PC-3 (cell line): ENCODE measurements at regions not wholly inside any gene's neighbourhood (a gene's known extent, or its start where the extent isn't known, plus 50 kb on each side); places are given as distances from the start of the nearest gene placed in this dataset.

Experiments
- ATAC-seq: fragments of 200-7000 bp; cut with Tn5 transposase; 2 replicates; pipeline ENCODE4 v1.9.1; 2020; ENCODE audit warnings: mild to moderate bottlenecking, moderate library complexity
- BruUV-seq: library from RNA; stranded (reverse); fragments of 400-500 nt; replicated peaks from 2 replicates; lab custom pipeline; 2021; lab: Mats Ljungman, UMichigan
- CTCF ChIA-PET: fragments of 300-600 bp; sonication (Branson Sonifier 250); formaldehyde crosslinking; loops from one replicate; lab custom pipeline; 2022; ENCODE audit warnings: antibody characterized with exemption; lab: Charles Lee
- POLR2A ChIA-PET: fragments of 300-600 bp; sonication (Branson Sonifier 250); formaldehyde crosslinking; loops from one replicate; lab custom pipeline; 2022; ENCODE audit warnings: antibody characterized with exemption; ENCODE audit not compliant: unreplicated experiment; lab: Charles Lee
- DNase-seq: peaks from one replicate; pipeline ENCODE4 v3.0.0-alpha.2; 2015
- H2AFZ ChIP-seq: fragments of 300-600 bp; sonication (generic); 2 replicates; pipeline ENCODE4 v1.6.0; 2016; ENCODE audit warnings: antibody characterized with exemption, low read length
- H3F3A ChIP-seq: fragments of 300-600 bp; sonication (generic); one replicate; pipeline ENCODE4 v1.6.0; 2017; ENCODE audit warnings: antibody characterized with exemption, low read length, control low read depth, mild to moderate bottlenecking; ENCODE audit not compliant: unreplicated experiment
- H3K27ac ChIP-seq: fragments of 300-600 bp; sonication (generic); 2 replicates; pipeline ENCODE4 v1.5.1; 2016; ENCODE audit warnings: mild to moderate bottlenecking, low read length
- H3K27me3 ChIP-seq: fragments of 300-600 bp; sonication (generic); 2 replicates; pipeline ENCODE4 v1.6.1; 2016; ENCODE audit warnings: low read length, mixed read lengths
- H3K36me3 ChIP-seq: fragments of 300-600 bp; sonication (generic); 2 replicates; pipeline ENCODE4 v1.6.1; 2016; ENCODE audit warnings: low read depth, mixed run types, low read length, mixed read lengths
- H3K4me1 ChIP-seq: fragments of 300-600 bp; sonication (generic); 2 replicates; pipeline ENCODE4 v1.5.1; 2016; ENCODE audit warnings: low read length; ENCODE audit not compliant: insufficient read depth
- H3K4me2 ChIP-seq: fragments of 300-600 bp; sonication (generic); 2 replicates; pipeline ENCODE4 v1.6.0; 2016; ENCODE audit warnings: low read length
- H3K4me3 ChIP-seq: fragments of 300-600 bp; sonication (generic); 2 replicates; pipeline ENCODE4 v1.5.1; 2016; ENCODE audit warnings: mild to moderate bottlenecking, low read length, mixed read lengths
- H3K79me2 ChIP-seq: fragments of 300-600 bp; sonication (generic); 2 replicates; pipeline ENCODE4 v1.6.1; 2017; ENCODE audit warnings: low read length, mixed read lengths
- H3K9ac ChIP-seq: fragments of 300-600 bp; sonication (generic); 2 replicates; pipeline ENCODE4 v1.6.0; 2016; ENCODE audit warnings: mild to moderate bottlenecking, low read length
- H3K9me2 ChIP-seq: fragments of 300-600 bp; sonication (generic); replicated peaks from 2 replicates; pipeline ENCODE4 v1.6.1; 2016; ENCODE audit warnings: mixed run types, low read length, mixed read lengths
- H3K9me3 ChIP-seq: fragments of 300-600 bp; sonication (generic); 2 replicates; pipeline ENCODE4 v1.6.1; 2016; ENCODE audit warnings: low read length, mixed read lengths
- H4K20me1 ChIP-seq: fragments of 300-600 bp; sonication (generic); 2 replicates; pipeline ENCODE4 v1.6.1; 2016; ENCODE audit warnings: low read length, mixed read lengths
- EZH2 ChIP-seq: fragments of 300-600 bp; sonication (generic); IDR thresholded peaks from one replicate; pipeline ENCODE4 v1.6.1; 2017; ENCODE audit warnings: antibody characterized with exemption, mild to moderate bottlenecking, low read length; ENCODE audit not compliant: unreplicated experiment
- EZH2phosphoT487 ChIP-seq: fragments of 300-600 bp; sonication (generic); IDR thresholded peaks from 2 replicates; pipeline ENCODE4 v1.6.1; 2018; ENCODE audit warnings: mild to moderate bottlenecking, antibody characterized with exemption, low read length, borderline replicate concordance
- intact Hi-C: fragments of 100-400 bp; cut with micrococcal nuclease; formaldehyde crosslinking; loops from 2 replicates; pipeline ENCODE4 v1.9.0; 2023
- TF ChIP-seq, protein P1 (sequence below): fragments of 300-600 bp; sonication (generic); conservative IDR thresholded peaks from 2 replicates; pipeline ENCODE4 v1.5.1; 2017; ENCODE audit warnings: antibody characterized with exemption, low read depth, mild to moderate bottlenecking, low read length

DNA sequence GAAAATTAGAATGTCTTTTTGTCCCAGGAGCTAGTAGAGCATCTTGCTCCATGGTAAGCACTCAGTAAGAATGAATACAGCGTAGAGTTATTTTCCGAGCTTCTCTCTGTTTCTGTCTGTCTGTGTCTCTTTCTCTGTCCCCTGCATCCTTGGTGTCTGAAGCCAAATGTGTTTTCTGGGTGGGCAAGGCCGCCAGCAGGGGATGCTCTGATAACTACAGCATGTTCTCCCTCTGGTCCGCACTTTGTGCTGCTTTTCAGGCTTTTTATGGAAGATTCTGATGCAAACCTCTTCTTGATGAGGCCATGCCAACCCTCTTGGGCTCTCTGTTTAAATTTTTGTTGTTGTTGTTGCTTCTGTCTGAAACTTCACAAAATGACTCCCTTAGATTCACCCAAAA lies 142.8 kb upstream of the UBL3 start:
- no peaks in the 10 kb centered on the region for H4K20me1 ChIP-seq
- H3K4me3 ChIP-seq = no peak overlapping the region
- H3K79me2 ChIP-seq = no peaks in the 10 kb centered on the region
- no TSS peak for BruUV-seq
- intact Hi-C loops = no loop called here
- no peak for TF ChIP-seq EZH2
- TF ChIP-seq EZH2phosphoT487 = no peak
- TF ChIP-seq, protein P1, sequence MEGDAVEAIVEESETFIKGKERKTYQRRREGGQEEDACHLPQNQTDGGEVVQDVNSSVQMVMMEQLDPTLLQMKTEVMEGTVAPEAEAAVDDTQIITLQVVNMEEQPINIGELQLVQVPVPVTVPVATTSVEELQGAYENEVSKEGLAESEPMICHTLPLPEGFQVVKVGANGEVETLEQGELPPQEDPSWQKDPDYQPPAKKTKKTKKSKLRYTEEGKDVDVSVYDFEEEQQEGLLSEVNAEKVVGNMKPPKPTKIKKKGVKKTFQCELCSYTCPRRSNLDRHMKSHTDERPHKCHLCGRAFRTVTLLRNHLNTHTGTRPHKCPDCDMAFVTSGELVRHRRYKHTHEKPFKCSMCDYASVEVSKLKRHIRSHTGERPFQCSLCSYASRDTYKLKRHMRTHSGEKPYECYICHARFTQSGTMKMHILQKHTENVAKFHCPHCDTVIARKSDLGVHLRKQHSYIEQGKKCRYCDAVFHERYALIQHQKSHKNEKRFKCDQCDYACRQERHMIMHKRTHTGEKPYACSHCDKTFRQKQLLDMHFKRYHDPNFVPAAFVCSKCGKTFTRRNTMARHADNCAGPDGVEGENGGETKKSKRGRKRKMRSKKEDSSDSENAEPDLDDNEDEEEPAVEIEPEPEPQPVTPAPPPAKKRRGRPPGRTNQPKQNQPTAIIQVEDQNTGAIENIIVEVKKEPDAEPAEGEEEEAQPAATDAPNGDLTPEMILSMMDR = no peak
- H3K4me1 ChIP-seq = peaks cover 22% of the 10 kb centered on the region
- no peaks in the 10 kb centered on the region for H3K9me2 ChIP-seq
- no peak overlapping the region for H3K9ac ChIP-seq
- ChIA-PET CTCF (interaction anchor here (0.5 kb wide), 1 partner anchor 222 kb away, joined by 3 read pairs; no protein-coding TSS in a partner anchor), POLR2A (no interaction called here)
- no peaks in the 10 kb centered on the region for H3K36me3 ChIP-seq
- ATAC-seq (no peak), DNase-seq (no peak)
- H3K27ac ChIP-seq = no peak overlapping the region
- H3K4me2 ChIP-seq = no peak overlapping the region
- no peak overlapping the region for H2AFZ ChIP-seq
- H3K9me3 ChIP-seq = no peaks in the 10 kb centered on the region
- H3F3A ChIP-seq = no peaks in the 10 kb centered on the region
- H3K27me3 ChIP-seq = no peaks in the 10 kb centered on the region

DNA sequence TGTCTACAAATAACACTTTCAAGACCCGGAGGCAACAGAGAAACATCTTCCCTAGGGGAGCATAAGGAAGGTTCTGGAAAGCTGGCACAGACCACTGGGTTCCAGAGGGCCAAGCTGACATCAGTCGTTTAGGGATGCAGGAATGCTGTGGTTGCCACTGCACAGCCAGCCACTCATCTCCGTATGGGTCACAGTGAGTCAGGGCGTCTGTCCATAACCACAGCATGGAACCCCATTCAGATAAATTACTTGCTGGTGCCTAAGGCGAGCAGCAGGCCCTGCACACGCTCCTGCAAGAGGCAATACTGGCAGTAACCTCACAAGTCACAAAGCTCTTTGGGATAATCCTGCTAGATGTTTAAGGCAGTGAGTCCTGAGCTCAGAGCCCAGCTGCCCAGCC lies 140.9 kb upstream of the UBL3 start:
- H3K36me3 ChIP-seq = no peaks in the 10 kb centered on the region
- no peak overlapping the region for H3K4me3 ChIP-seq
- 0 out of 2 replicates have a peak, but pooled peaks cover 6% of the 10 kb centered on the region for H3K9me3 ChIP-seq
- no peak overlapping the region for H3K27ac ChIP-seq
- ChIA-PET POLR2A (no interaction called here), CTCF (no interaction called here)
- no peak overlapping the region for H3K9ac ChIP-seq
- H3K4me2 ChIP-seq = no peak overlapping the region
- no peaks in the 10 kb centered on the region for H3K27me3 ChIP-seq
- H3K9me2 ChIP-seq = no peaks in the 10 kb centered on the region
- TF ChIP-seq, protein P1 = no peak
- no peak for TF ChIP-seq EZH2phosphoT487
- TF ChIP-seq EZH2 = no peak
- ATAC-seq = peak; percentile 80
- H3K79me2 ChIP-seq = no peaks in the 10 kb centered on the region
- H3K4me1 ChIP-seq = peaks cover 22% of the 10 kb centered on the region
- no peaks in the 10 kb centered on the region for H3F3A ChIP-seq
- BruUV-seq = no TSS peak
- intact Hi-C loops = no loop called here
- H2AFZ ChIP-seq = no peak overlapping the region
- peak; percentile 82 for DNase-seq
- H4K20me1 ChIP-seq = no peaks in the 10 kb centered on the region

DNA sequence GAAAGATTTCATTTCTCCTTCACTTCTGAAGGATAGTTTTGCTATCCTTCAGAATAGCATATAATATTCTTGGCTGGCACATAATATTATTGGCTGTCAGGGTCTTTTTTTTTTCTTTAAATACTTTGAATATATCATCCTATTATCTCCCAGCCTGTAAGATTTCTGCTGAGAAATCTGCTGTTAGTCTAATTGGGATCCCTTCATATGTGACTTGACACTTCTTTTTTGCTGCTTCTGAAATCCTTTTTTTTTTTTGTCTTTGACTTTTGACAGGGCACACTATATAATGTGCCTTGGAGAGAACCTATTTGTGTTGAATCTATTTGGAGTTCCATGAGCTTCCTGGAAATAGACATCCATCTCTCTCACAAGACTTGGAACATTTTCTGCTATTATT lies 136.9 kb upstream of the UBL3 start:
- no peak overlapping the region for H3K4me3 ChIP-seq
- no peaks in the 10 kb centered on the region for H3K79me2 ChIP-seq
- no peak overlapping the region for H3K27ac ChIP-seq
- no peak overlapping the region for H2AFZ ChIP-seq
- H3K27me3 ChIP-seq = no peaks in the 10 kb centered on the region
- H3K4me2 ChIP-seq = no peak overlapping the region
- intact Hi-C loops = no loop called here
- CTCF ChIA-PET = no interaction called here
- 0 out of 2 replicates have a peak, but pooled peaks cover 6% of the 10 kb centered on the region for H3K9me3 ChIP-seq
- no TSS peak for BruUV-seq
- ATAC-seq (no peak), DNase-seq (no peak)
- TF ChIP-seq EZH2 (no peak), EZH2phosphoT487 (no peak)
- TF ChIP-seq, protein P1 = no peak
- H3K9ac ChIP-seq = no peak overlapping the region
- 0 out of 2 replicates have a peak, but pooled peaks cover 9% of the 10 kb centered on the region for H3K4me1 ChIP-seq
- no peaks in the 10 kb centered on the region for H3K36me3 ChIP-seq
- no peaks in the 10 kb centered on the region for H3K9me2 ChIP-seq
- no peaks in the 10 kb centered on the region for H3F3A ChIP-seq
- H4K20me1 ChIP-seq = no peaks in the 10 kb centered on the region
- POLR2A ChIA-PET = no interaction called here
